Astrocyte of the cerebellum (primary cell): ENCODE measurements at regions not wholly inside any gene's neighbourhood (a gene's known extent, or its start where the extent isn't known, plus 50 kb on each side); places are given as distances from the start of the nearest gene placed in this dataset.
A peak's percentile ranks its signal among the peaks of the same experiment; 100 is the strongest.

Experiments
- DNase-seq: peaks from one replicate; pipeline ENCODE4 v3.0.0-alpha.2; 2011; ENCODE audit warnings: low read depth
- H3K4me3 ChIP-seq: 2 replicates; pipeline ENCODE4 v1.5.1; 2011; ENCODE audit warnings: mild to moderate bottlenecking, low read depth, low read length, moderate library complexity
- CTCF ChIP-seq: IDR thresholded peaks from 2 replicates; pipeline ENCODE4 v1.5.1; 2012; ENCODE audit warnings: low read length, low read depth, moderate library complexity, mild to moderate bottlenecking; ENCODE audit errors: missing control alignments
- in situ Hi-C: cut with HindIII; loops from 2 replicates; pipeline ENCODE4 v1.10.0; 2017; ENCODE audit warnings: low sequenced_read_pairs

DNA sequence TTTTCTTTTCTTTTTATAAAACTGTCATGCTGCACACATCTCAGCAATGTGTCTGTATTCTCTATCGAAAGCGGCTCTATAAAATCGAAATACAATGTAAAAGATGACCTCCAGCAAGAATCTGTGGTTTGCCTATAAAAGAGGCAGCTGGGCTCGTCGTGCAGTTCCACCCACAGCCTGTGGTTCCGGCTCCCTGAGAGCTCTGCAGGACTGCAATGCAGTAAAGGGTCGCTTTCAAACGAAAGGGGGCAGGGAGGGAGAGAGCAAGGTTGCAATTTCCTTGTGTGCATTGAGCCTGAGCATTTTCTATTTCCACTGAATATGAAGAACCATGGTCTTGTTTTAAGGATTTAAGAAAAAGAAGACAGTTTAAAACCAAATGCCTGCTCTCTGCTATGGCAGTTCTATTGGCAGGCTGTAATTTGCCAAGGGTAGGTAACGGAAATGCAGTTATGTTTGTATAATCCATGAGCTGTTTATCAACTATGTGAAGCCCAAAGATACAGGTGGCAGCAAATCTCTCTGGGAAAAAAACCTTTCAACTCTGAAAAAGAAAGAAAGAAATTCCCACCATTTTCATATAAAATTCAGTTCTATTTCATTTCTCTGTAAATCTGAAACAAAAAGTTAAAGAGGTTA is 236.5 kb downstream of the HACE1 start:
- DNase-seq, result no peak
- H3K4me3 ChIP-seq, result no peak overlapping the region
- in situ Hi-C loops, result no loop called here
- TF ChIP-seq CTCF, result peak; percentile 13

DNA sequence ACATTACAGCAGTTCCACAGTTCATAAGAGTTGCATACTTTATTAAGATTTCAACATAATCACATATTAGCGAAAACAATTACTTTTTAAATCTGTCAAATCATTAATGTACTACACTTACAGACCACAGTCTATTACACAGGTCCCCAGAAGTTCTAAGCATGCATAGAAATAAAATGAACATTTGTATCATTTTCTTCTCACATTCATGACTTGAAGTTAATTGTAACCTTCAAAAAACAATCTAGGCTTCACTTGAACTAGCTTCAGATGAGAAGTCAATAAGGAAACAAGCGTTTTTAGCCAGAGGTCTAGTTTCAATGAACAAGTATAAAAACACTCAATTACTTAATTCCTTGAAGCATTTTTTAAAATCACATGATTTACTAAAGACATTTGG is 238.3 kb downstream of the HACE1 start:
- H3K4me3 ChIP-seq, result no peak overlapping the region
- TF ChIP-seq CTCF, result no peak
- no peak for DNase-seq
- in situ Hi-C loops, result no loop called here

DNA sequence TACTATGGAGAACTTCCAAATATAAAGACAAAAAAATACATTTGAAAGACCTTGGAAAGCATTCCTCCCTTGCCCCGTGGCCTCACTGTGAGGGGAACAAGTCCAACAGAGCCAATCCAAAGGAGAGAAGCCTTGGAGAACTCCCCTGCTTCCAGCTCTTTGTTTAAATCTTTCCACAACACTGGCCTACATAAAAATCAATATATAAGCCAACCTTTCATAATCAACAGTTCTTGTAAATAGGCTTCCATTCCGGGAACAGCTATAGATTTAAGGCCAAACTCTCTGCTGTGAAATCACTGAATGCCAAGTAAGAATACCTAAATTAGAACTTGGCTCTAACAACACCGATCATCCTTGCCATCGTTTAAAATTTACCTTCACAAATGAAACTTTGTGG is 242.1 kb downstream of the HACE1 start:
- DNase-seq, result no peak
- TF ChIP-seq CTCF, result no peak
- in situ Hi-C loops, result no loop called here
- no peak overlapping the region for H3K4me3 ChIP-seq

- H3K4me3 ChIP-seq, result no peak overlapping the region
- no peak for DNase-seq
- TF ChIP-seq CTCF, result no peak
- in situ Hi-C loops, result no loop called here
Observed at GRCh38 chr6:104614394-104614793, 245.3 kb downstream of the HACE1 start.

DNA sequence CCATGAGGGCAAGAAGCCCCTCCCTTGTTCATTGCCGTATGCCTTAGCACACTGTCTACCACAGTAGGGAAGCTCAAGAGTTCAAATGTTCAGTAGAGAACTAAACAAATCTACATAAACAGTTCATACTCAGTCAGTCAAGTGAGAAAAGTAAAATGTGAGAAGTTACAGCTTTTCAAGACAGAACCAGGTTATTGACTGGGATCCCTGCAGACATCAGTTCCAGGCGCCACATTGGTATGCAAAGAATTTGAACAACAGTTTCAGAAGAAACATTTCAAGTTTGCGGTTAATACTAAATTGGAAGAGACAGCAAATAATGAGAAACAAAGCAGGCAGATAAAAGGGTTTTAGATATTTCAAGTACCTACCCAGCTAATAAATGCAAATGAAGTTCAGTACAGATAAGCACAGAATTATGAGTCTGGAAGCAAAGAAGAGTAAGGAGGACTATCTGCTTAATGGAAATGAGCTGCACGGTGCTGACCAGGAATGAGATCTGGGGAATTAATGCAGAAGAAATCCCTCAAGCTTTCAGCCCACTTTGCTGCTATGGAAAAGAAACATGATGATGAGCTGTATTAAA is 246.2 kb downstream of the HACE1 start:
- peak; percentile 9 for DNase-seq
- no peak overlapping the region for H3K4me3 ChIP-seq
- in situ Hi-C loops, result no loop called here
- no peak for TF ChIP-seq CTCF

GRCh38 chr6:104612541-104612940 is 247.2 kb downstream of the HACE1 start:
- TF ChIP-seq CTCF, result no peak
- no peak for DNase-seq
- H3K4me3 ChIP-seq, result no peak overlapping the region
- in situ Hi-C loops, result no loop called here
